Nucleus accumbens (tissue), 56 donors: ENCODE measurements at regions not wholly inside any gene's neighbourhood (a gene's known extent, or its start where the extent isn't known, plus 50 kb on each side); places are given as distances from the start of the nearest gene placed in this dataset.
A peak's percentile ranks its signal among the peaks of the same experiment; 100 is the strongest.
"Not testable (repeated sequence)": the region's sequence is repeated elsewhere in the genome, so short reads cannot be mapped to it uniquely, and the experiment has no call there.

Experiments
- DNase-seq, 56 donors: peaks; one replicate each; lab custom pipeline; 2025; lab: John Stamatoyannopoulos, UW

- no peak for DNase-seq
Measured at GRCh38 chr4:59583845-59584568, 1616.1 kb upstream of the ADGRL3 start.

DNA sequence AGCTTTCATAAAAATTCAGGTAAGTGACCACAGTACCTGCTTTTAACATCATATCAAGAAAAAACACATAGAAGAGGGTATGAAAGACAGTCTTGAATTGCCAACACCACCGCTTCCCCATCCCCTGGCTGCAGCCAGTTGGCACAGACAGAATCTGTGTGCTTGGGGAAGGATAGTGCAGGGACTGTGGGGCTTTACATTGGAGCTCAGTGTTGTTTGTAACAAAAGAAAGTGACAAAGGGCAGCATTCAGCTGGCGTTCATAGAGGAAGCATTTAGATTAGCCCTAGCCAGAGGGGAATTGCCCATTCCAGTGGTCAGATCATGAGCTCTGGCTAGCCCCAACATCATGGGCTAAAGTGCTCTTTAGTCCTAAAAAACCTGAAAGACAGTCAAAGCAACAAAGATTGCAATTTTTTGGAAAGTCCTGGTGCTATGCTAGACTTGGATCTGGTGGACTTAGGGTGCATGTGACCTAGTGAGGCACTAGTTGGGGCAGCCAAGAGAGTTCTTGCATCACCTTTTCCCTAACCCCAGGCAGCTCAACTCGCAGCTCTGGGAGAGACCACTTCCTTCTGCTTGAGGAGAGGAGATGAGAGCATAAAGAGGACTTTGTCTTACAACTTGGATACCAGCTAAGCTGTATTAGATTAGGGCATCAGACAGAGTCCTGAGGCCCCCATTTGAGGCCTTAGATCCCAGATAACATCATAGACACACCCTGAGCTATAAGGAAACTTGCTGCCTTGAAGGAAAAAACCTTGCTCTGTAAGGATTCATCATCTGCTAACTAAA, 1602.4 kb upstream of the ADGRL3 start:
- peak in 46 of 56 donors; percentile 5 to 82 (median 51) for DNase-seq

GRCh38 chr4:59598330-59598618, 1601.9 kb upstream of the ADGRL3 start:
- DNase-seq, result peak in 1 of 56 donors; percentile 2

- DNase-seq, result no peak
Measured at GRCh38 chr4:59608466-59608865, 1591.7 kb upstream of the ADGRL3 start.

- no peak for DNase-seq
Measured at GRCh38 chr4:59612235-59612634, 1587.9 kb upstream of the ADGRL3 start.

DNA sequence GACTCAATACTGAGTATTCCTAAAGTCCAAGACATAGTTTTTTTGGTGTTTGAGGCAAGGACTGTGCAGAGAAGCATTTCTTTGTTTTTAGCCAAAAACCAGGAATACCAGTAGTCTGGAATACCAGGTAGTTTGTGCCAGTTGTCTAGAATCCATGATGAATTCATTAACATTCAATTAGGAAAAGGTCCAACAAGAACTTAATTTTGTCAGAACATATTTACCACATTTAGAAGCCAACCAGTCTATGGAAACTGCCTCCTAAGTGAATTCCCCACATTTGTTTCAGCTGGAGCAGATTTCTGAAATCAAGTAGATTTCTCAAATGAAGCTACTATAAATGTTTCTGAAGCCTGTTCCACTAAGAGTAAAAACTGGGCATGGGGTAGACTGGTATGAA, 1584.8 kb upstream of the ADGRL3 start:
- DNase-seq, result no peak

DNA sequence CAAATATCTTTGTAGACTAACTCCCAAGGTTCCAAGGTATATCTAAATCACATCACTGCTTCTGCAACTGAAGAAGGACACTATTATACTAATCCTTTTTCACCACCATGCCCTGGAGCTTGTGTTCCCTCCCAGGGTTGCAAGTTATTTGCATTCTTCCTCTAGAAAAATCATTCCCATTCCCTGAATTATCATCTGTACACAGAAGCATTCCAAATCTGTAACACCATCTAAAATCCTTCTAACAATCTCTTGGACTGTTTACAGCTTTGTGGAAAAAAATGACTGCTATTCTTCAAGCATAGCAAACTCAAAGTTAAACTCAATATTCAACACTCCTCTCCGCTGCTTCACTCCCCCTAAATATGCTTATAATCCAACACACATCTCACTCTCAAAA, 1570.8 kb upstream of the ADGRL3 start:
- no peak for DNase-seq

DNA sequence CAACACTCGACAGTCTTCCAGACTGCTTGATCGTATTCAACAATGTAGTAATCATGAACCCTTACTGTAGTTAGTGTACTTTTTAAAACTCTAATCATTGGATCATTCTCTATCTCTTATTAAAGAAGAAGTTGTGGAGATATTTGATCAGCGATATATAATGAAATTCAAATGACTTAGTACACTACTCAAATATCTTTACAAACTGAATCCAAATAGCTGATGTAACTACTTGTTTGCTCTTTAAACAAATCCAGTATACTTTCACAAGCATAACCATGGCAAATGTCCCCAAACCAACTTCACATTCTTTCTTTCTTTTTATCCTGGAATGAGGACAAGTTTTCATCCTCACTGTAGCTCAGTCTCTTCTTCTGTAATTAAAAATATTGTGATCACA, 1569.9 kb upstream of the ADGRL3 start:
- no peak for DNase-seq

GRCh38 chr4:59630922-59631321, 1569.2 kb upstream of the ADGRL3 start:
- DNase-seq, result no peak

- no peak for DNase-seq
Measured at GRCh38 chr4:59637596-59637995, 1562.5 kb upstream of the ADGRL3 start.

DNA sequence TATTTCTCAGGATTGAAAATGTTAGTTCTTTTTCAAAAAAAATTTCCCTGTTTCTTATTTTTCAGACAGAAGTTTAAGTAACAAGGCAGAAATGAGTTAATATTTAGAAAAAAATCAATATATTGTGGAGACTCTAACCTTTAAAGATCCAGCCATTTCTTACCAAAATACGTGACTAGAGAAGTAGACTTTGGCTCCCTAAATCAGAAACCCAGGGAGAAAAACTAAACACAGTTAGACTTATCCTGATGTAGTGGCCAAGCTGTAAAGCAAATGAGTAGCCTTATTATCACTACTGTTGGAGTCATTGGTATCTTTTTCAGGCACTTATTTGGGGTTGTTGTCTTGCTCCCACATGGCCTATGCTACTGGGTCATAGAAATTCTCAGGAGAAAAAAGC, 1556.4 kb upstream of the ADGRL3 start:
- DNase-seq, result no peak

- no peak for DNase-seq
Measured at GRCh38 chr4:59644765-59645164, 1555.4 kb upstream of the ADGRL3 start.

DNA sequence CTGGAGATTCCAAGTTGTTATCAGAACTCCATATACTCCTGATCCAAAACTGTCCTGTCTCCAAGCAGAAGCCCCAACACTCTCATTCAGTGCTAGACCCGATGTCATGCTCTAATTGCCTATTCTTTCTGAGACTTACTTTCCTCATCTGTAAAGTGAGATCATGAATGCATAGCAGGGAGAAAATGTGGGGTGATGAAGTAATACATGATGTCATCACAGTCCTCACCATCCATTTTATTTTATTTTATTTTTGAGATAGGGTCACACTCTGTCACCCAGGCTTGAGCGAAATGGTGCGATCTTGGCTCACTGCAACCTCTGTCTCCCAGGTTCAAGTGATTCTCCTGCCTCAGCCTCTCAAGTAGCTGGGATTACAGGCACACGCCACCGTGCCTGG, 1554.0 kb upstream of the ADGRL3 start:
- no peak for DNase-seq

DNA sequence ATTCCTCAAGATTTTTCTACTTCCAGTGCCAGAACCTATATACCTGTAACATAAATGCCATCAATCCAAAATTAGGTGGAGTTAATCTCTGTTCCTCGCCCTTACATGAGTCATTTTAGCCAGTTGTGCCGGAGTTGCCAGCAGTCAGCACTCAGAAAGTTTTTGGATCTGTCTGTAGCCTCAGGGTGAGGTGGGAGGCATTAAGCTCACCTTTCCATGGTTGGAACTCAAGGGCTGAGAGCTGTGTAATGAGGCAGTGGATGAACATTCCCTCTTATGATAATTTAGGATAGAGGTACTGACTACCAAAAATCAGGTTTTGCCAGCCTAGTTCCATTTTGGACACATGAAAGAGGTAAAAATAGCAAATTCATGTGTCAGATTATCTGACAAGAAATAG, 1553.1 kb upstream of the ADGRL3 start:
- no peak for DNase-seq

GRCh38 chr4:59647500-59647899, 1552.6 kb upstream of the ADGRL3 start:
- DNase-seq, result no peak

GRCh38 chr4:59650861-59651260, 1549.3 kb upstream of the ADGRL3 start:
- no peak for DNase-seq

DNA sequence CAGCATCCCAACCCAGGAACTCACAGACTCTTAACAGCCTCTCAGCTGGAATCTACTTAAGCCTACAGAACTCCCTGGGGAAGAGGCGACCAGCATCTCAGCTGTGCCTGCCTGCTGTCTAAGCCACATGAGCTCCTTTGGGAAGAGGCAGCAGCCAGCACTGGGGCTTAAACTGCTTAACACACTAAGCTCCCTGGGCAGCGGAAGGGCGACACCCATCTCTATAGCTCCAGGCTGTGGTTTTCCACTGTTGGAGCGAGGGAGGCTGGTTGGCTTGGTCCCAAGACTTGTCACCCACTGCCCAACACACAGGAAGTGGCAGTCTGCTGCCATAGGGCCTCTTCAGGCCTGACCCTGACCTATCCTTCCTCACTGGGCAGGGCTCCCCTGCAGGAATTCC, 1544.1 kb upstream of the ADGRL3 start:
- DNase-seq, result no peak

- DNase-seq, result peak in 9 of 56 donors; percentile 0 to 13 (median 1)
Measured at GRCh38 chr4:59664771-59665170, 1535.4 kb upstream of the ADGRL3 start.

DNA sequence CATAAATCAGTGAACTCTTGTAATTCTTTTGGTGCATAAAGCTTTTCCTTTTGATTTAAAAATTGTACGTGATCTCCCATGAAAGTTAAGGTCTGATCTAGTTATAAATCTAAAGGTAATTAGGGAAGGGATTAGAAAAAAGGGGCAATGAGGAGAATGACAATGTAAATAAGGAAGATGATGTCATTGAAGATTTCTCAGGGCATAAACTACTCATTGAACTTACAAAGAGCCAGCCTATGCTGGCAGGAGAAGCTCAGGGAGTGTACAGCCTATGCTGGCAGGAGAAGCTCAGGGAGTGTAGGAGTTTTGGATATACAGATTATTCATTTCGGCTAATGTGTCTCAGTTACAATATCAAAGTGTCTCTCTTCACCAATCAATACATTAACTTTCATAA, 1533.5 kb upstream of the ADGRL3 start:
- no peak for DNase-seq

- DNase-seq, result no peak
Measured at GRCh38 chr4:59671037-59671436, 1529.1 kb upstream of the ADGRL3 start.

GRCh38 chr4:59676389-59676788, 1523.7 kb upstream of the ADGRL3 start:
- no peak for DNase-seq

- DNase-seq, result not testable (repeated sequence)
Measured at GRCh38 chr4:59676992-59677391, 1523.1 kb upstream of the ADGRL3 start.
